HG03520 (cell line): ENCODE measurements at regions not wholly inside any gene's neighbourhood (a gene's known extent, or its start where the extent isn't known, plus 50 kb on each side); places are given as distances from the start of the nearest gene placed in this dataset.
A peak's percentile ranks its signal among the peaks of the same experiment; 100 is the strongest.
"Not testable (repeated sequence)": the region's sequence is repeated elsewhere in the genome, so short reads cannot be mapped to it uniquely, and the experiment has no call there.

Experiments used
- ATAC-seq: cut with Tn5 transposase; IDR thresholded peaks from one replicate; pipeline ENCODE4 v1.9.1; 2021; ENCODE audit warnings: mild to moderate bottlenecking, moderate library complexity; ENCODE audit not compliant: unreplicated experiment

GRCh38 chr9:71514344-71514975 is 253.9 kb downstream of the CEMIP2 start:
- ATAC-seq: no peak

- ATAC-seq: no peak
Observed at GRCh38 chr9:71509054-71509453, 259.3 kb downstream of the CEMIP2 start.

GRCh38 chr9:71508141-71508540 is 260.2 kb downstream of the CEMIP2 start:
- not testable (repeated sequence) for ATAC-seq

GRCh38 chr9:71506821-71507220 is 261.5 kb downstream of the CEMIP2 start:
- ATAC-seq: no peak

- no peak for ATAC-seq
Observed at GRCh38 chr9:71504636-71505035, 263.7 kb downstream of the CEMIP2 start.

GRCh38 chr9:71498691-71499090 is 269.6 kb downstream of the CEMIP2 start:
- ATAC-seq: no peak

- ATAC-seq: no peak
Observed at GRCh38 chr9:71490810-71491209, 277.5 kb downstream of the CEMIP2 start.

- ATAC-seq: no peak
Observed at GRCh38 chr9:71487061-71487460, 281.3 kb downstream of the CEMIP2 start.

GRCh38 chr9:71485326-71485725 is 283.0 kb downstream of the CEMIP2 start:
- no peak for ATAC-seq

- ATAC-seq: no peak
Observed at GRCh38 chr9:71483436-71483835, 284.9 kb downstream of the CEMIP2 start.

GRCh38 chr9:71479621-71480020 is 288.7 kb downstream of the CEMIP2 start:
- ATAC-seq: no peak

GRCh38 chr9:71472400-71472799 is 295.9 kb downstream of the CEMIP2 start:
- no peak for ATAC-seq

GRCh38 chr9:71465392-71465791 is 302.9 kb downstream of the CEMIP2 start:
- no peak for ATAC-seq

- no peak for ATAC-seq
Observed at GRCh38 chr9:71459082-71459481, 309.2 kb downstream of the CEMIP2 start.

- peak; percentile 93 for ATAC-seq
Observed at GRCh38 chr9:71446473-71447411, 321.6 kb downstream of the CEMIP2 start.

GRCh38 chr9:71446106-71446472 is 322.2 kb downstream of the CEMIP2 start:
- no peak for ATAC-seq

GRCh38 chr9:71442937-71443336 is 321.5 kb upstream of the TRPM3 start:
- no peak for ATAC-seq

- no peak for ATAC-seq
Observed at GRCh38 chr9:71441266-71441665, 319.8 kb upstream of the TRPM3 start.

- no peak for ATAC-seq
Observed at GRCh38 chr9:71431931-71432330, 310.5 kb upstream of the TRPM3 start.

GRCh38 chr9:71407341-71407740 is 285.9 kb upstream of the TRPM3 start:
- not testable (repeated sequence) for ATAC-seq

GRCh38 chr9:71403106-71403505 is 281.7 kb upstream of the TRPM3 start:
- no peak for ATAC-seq

GRCh38 chr9:71393005-71393404 is 271.6 kb upstream of the TRPM3 start:
- no peak for ATAC-seq
